Stomach (tissue), 8 donors: ENCODE measurements at regions not wholly inside any gene's neighbourhood (a gene's known extent, or its start where the extent isn't known, plus 50 kb on each side); places are given as distances from the start of the nearest gene placed in this dataset.

ENCODE experiments used
- DNase-seq, 2 donors: peaks; one replicate each; pipeline versions ENCODE4 v3.0.0 to v3.0.0-alpha.2; 2013 to 2019
- H3K27ac ChIP-seq, 5 donors: fragments of 200-600 bp in 4 of 5; sonication (generic) in 4 of 5; one replicate each; pipeline ENCODE4 v1.5.1; 2013 to 2019; ENCODE audit warnings: mild to moderate bottlenecking in 1 of 5, moderate library complexity in 1 of 5
- H3K27me3 ChIP-seq, 3 donors: fragments of 200-600 bp; sonication (generic); one replicate each; pipeline ENCODE4 v1.5.1; 2017 to 2019; ENCODE audit warnings: mixed run types in 1 of 3
- H3K36me3 ChIP-seq, 4 donors: fragments of 200-600 bp; sonication (generic); 1 replicate in 3 of 4; 2 replicates in 1 of 4; pipeline ENCODE4 v1.5.1; 2016 to 2019
- H3K4me1 ChIP-seq, 4 donors: fragments of 200-600 bp; sonication (generic); one replicate each; pipeline ENCODE4 v1.5.1; 2016 to 2019
- H3K4me3 ChIP-seq, 4 donors: fragments of 200-600 bp; sonication (generic) in 3 of 4; one replicate each; pipeline ENCODE4 v1.5.1; 2016 to 2019; ENCODE audit warnings: mild to moderate bottlenecking in 1 of 4
- H3K9me3 ChIP-seq, 4 donors: fragments of 200-600 bp; sonication (generic); one replicate each; pipeline ENCODE4 v1.5.1; 2016 to 2019
- CTCF ChIP-seq, 7 experiments: fragments of 450-650 bp in 4 of 7; fragments of 200-600 bp in 3 of 7; sonication (generic) in 3 of 7; IDR thresholded peaks; one replicate each; pipeline ENCODE4 v1.5.1; 2016 to 2019; ENCODE audit warnings: antibody characterized with exemption in 7 of 7, control low read depth in 2 of 7, mild to moderate bottlenecking in 1 of 7
- EP300 ChIP-seq: sonication (generic); formaldehyde crosslinking; IDR thresholded peaks from one replicate; pipeline ENCODE4 v1.6.1; 2017; ENCODE audit warnings: antibody characterized with exemption
- POLR2A ChIP-seq, 4 donors: fragments of 450-650 bp; IDR thresholded peaks; one replicate each; pipeline ENCODE4 v1.6.1; 2016; ENCODE audit warnings: antibody characterized with exemption in 4 of 4, control low read depth in 2 of 4, mild to moderate bottlenecking in 1 of 4, moderate library complexity in 1 of 4
- POLR2AphosphoS5 ChIP-seq, 3 donors: sonication (generic); formaldehyde crosslinking; IDR thresholded peaks; one replicate each; pipeline ENCODE4 v1.6.1; 2016; ENCODE audit warnings: antibody characterized with exemption in 3 of 3
- WGBS, 5 donors: extraction: QIAGEN DNeasy Blood & Tissue Kit in 3 of 5; methylation state at CpG; one replicate each; pipeline versions ENCODE4 v1.1.5 to v1.1.7; 2013 to 2018; 5-methylcytosine and 5-hydroxymethylcytosine counted together
- intact Hi-C: fragments of 100-400 bp; cut with DNase I; formaldehyde crosslinking; loops from one replicate; pipeline ENCODE4 v1.15.1; 2023; ENCODE audit warnings: low total_unique reads
- donor health status: healthy with polysubstance abuse.
- donor health status: Bipolar disorder and iron deficiency.
- donor health status: healthy.

GRCh38 chr13:39263531-39263930 lies 225.3 kb downstream of the NHLRC3 start:
- intact Hi-C loops = loop anchor here (10.0 kb wide), 1 partner anchor 351 kb away; no protein-coding TSS in a partner anchor
- Histone ChIP-seq H3K27ac (no peak overlapping the region), H3K27me3 (no peaks in the 10 kb centered on the region), H3K4me3 (no peak overlapping the region), H3K4me1 (no peaks in the 10 kb centered on the region), H3K9me3 (no peaks in the 10 kb centered on the region), H3K36me3 (no peaks in the 10 kb centered on the region)
- TF ChIP-seq POLR2AphosphoS5 (IDR thresholded peaks at IDR 0.05) (no peak), EP300 (no peak), CTCF (IDR thresholded peaks at IDR 0.05) (no peak)
- WGBS, 5 donors = 22 to 56% (median 39%) methylated on average over 2 of the region's 2 CpGs
- DNase-seq = no peak

- no peaks in the 10 kb centered on the region for H3K4me1 ChIP-seq
- TF ChIP-seq EP300 (no peak), POLR2A (IDR thresholded peaks at IDR 0.05) (no peak), CTCF (IDR thresholded peaks at IDR 0.05) (no peak), POLR2AphosphoS5 (IDR thresholded peaks at IDR 0.05) (no peak)
- H3K36me3 ChIP-seq = no peaks in the 10 kb centered on the region
- no peak overlapping the region for H3K4me3 ChIP-seq
- H3K27ac ChIP-seq = no peak overlapping the region
- intact Hi-C loops = loop anchor here (10.0 kb wide), 1 partner anchor 348 kb away; no protein-coding TSS in a partner anchor
- H3K9me3 ChIP-seq = no peaks in the 10 kb centered on the region
- H3K27me3 ChIP-seq = no peaks in the 10 kb centered on the region
- DNase-seq = no peak
Measured at GRCh38 chr13:39266426-39266825, 228.2 kb downstream of the NHLRC3 start.

GRCh38 chr13:39268398-39268797 lies 230.1 kb downstream of the NHLRC3 start:
- no peak overlapping the region for H3K4me3 ChIP-seq
- no peak for TF ChIP-seq EP300
- TF ChIP-seq CTCF (IDR thresholded peaks at IDR 0.05) = no peak
- TF ChIP-seq POLR2A (IDR thresholded peaks at IDR 0.05) = no peak
- no peak for TF ChIP-seq POLR2AphosphoS5 (IDR thresholded peaks at IDR 0.05)
- H3K4me1 ChIP-seq = no peaks in the 10 kb centered on the region
- no peaks in the 10 kb centered on the region for H3K27me3 ChIP-seq
- H3K36me3 ChIP-seq = no peaks in the 10 kb centered on the region
- 70 to 84% (median 80%) methylated on average over 3 of the region's 3 CpGs for WGBS, 5 donors
- H3K9me3 ChIP-seq = no peaks in the 10 kb centered on the region
- no peak overlapping the region for H3K27ac ChIP-seq
- DNase-seq = no peak
- intact Hi-C loops = loop anchor here (10.0 kb wide), 1 partner anchor 346 kb away; no protein-coding TSS in a partner anchor

GRCh38 chr13:39269004-39269403 lies 230.7 kb downstream of the NHLRC3 start:
- H3K4me3 ChIP-seq = no peak overlapping the region
- intact Hi-C loops = loop anchor here (10.0 kb wide), 1 partner anchor 346 kb away; no protein-coding TSS in a partner anchor
- H3K36me3 ChIP-seq = no peaks in the 10 kb centered on the region
- no peaks in the 10 kb centered on the region for H3K27me3 ChIP-seq
- H3K9me3 ChIP-seq = no peaks in the 10 kb centered on the region
- no peak for DNase-seq
- 67 to 83% (median 78%) methylated on average over 2 of the region's 2 CpGs for WGBS, 5 donors
- peaks cover 0 to under 1% (median 0%) of the 10 kb centered on the region in 4 donors for H3K4me1 ChIP-seq
- TF ChIP-seq POLR2AphosphoS5 (IDR thresholded peaks at IDR 0.05) (no peak), EP300 (no peak), POLR2A (IDR thresholded peaks at IDR 0.05) (no peak), CTCF (IDR thresholded peaks at IDR 0.05) (no peak)
- H3K27ac ChIP-seq = no peak overlapping the region
